ENCODE measurements at regions not wholly inside any gene's neighbourhood (a gene's known extent, or its start where the extent isn't known, plus 50 kb on each side); places are given as distances from the start of the nearest gene placed in this dataset.

DNA sequence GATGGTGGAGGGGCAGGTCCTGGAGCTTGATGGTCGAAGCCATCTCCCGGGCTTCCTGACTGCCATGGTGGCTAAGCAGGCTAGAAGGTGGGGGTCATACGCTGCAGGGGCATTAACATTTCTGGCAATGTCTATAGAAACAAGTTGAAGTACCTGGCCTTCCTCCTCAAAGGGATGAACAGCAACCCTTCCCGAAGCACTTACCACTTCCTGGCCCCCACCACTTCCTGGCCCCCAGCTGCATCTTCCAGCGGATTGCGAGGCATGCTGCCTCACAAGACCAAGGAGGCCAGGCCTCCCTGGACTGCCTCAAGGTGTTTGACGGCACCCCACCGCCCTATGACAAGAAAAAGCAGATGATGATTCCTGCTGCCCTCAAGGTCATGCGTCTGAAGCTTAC, 97.0 kb upstream of the MOCS2 start:
- TF ChIP-seq, protein P1, sequence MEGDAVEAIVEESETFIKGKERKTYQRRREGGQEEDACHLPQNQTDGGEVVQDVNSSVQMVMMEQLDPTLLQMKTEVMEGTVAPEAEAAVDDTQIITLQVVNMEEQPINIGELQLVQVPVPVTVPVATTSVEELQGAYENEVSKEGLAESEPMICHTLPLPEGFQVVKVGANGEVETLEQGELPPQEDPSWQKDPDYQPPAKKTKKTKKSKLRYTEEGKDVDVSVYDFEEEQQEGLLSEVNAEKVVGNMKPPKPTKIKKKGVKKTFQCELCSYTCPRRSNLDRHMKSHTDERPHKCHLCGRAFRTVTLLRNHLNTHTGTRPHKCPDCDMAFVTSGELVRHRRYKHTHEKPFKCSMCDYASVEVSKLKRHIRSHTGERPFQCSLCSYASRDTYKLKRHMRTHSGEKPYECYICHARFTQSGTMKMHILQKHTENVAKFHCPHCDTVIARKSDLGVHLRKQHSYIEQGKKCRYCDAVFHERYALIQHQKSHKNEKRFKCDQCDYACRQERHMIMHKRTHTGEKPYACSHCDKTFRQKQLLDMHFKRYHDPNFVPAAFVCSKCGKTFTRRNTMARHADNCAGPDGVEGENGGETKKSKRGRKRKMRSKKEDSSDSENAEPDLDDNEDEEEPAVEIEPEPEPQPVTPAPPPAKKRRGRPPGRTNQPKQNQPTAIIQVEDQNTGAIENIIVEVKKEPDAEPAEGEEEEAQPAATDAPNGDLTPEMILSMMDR (IDR thresholded peaks at IDR 0.05), result no peak
- TF ChIP-seq EZH2 (IDR thresholded peaks at IDR 0.05; ENCODE audit: borderline replicate concordance, insufficient read depth, low read depth, low read length, poor library complexity, severe bottlenecking), result no peak

Data from B cell (primary cell).